NCI-H1092 (cell line): ENCODE measurements at regions not wholly inside any gene's neighbourhood (a gene's known extent, or its start where the extent isn't known, plus 50 kb on each side); places are given as distances from the start of the nearest gene placed in this dataset.
A peak's percentile ranks its signal among the peaks of the same experiment; 100 is the strongest.
"Not testable (repeated sequence)": the region's sequence is repeated elsewhere in the genome, so short reads cannot be mapped to it uniquely, and the experiment has no call there.

Source experiments
- DNase-seq: peaks from one replicate; lab custom pipeline; 2025; lab: John Stamatoyannopoulos, UW

DNA sequence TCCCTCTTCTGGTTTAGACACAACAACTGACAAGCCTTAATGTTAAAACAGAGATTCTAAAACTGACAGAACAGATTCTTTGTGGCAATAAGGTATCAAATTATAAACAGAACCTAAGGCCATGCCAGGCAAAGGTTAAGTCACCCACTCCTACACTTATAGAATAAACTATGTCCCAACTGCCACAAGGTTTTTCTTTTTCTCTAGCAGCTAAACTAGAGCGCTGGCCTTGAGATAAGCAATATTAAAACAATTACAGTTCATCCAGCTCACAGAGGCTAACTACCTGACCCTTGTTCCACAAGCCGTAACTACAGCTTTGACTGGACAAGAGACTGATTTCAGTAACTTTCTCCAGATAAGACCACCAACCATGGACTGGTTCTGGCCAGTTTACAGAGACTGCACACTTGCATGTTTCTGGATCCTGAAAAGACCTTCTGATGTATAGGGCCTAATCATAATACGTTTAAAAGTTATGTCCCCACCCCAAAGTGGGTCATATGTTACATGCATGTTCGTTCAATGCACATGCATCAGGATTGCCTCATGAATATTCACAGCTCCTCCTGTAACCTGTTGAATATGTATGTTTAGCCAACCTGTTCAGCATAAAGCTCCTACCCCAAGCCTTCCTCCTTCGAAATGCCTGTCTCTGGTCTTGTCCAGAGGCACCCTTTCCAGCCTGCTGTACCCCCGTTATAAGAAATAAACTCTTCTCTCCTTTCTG, 61.9 kb upstream of the VASH1 start:
- no peak for DNase-seq

DNA sequence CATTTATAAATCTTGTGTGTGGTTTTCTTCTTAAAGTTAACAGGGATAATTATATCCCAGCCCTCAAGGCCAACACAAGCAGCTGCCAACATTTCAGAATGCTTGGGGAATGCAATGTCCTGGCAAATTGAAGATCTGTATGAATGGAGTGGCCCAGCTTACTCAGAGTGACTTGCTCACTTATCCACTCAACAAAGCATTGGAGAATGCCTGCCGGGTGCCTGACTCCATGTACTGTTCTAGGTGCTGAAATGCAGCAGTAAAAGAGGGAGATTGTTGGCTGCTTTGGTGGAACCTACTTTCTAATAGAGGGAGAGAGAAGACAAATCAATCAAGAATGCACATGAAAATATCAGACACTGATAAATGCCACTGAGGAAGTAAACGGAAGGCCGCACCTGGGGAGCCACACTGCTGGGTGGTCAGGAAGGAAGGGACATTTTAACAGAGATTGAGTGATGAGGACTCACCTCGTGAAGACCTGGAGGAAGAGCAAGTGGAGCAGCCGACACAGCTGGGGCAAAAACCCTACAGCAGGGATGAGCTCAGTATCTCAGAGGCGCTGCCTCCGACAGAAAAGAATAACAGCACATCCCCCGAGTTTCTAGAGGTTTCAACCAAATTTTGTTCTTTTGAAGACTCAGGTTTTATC, 61.2 kb upstream of the VASH1 start:
- no peak for DNase-seq

DNA sequence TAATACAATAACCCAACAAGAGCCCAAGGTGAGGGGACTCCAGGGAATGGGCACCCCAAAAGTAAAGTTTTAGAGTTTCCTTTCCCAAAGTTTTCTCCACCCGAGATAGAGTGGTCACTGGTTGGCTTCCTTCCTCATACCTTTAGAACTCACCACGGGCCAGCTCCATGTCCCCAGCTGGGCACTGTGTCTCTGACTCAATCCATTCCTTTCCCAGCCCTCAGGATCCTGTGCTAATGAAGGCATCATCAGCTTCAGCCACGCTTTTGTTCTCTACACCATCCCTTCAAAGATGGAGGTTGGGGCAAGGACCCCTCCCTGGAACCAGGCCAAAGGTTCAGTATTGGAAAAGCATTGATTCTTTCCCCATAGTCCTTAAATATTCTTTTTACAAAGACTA, 59.8 kb upstream of the VASH1 start:
- no peak for DNase-seq

DNA sequence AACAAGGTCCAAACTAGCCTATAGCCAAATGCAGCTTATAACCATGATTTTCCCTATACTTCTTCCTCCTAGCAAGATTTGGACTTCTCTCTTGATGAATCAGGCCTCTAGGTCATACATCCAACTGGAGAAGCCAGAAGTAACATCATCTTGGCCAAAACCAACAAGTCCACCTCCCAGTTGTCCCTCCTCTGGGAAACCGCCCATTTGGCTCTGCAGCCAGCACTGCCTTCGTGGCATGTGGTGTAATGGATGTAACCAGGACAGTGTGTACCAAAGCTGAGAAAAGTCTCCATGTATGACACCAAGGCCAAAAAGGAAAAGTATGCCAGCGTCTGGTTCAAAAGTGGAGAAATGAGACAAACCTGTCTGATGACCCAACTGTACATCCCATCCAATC, 59.3 kb upstream of the VASH1 start:
- no peak for DNase-seq

DNA sequence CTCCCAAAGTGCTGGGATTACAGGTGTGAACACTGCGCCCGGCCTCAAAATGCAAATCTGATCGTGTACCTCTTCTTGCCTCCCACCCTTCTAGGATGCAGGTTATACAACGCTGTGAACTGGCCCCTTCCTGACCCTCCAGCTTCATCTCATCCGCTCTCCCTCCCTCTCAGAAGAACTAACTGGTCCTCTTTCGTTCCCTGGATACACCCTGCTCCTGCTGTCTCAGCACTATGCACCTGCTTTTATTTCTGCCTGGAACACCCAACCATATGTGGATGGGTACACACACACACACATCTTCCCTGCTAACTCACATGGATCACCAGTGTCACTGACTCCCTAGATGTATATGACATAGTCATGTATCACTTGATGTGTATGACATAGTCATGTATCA, 56.1 kb upstream of the VASH1 start:
- no peak for DNase-seq

DNA sequence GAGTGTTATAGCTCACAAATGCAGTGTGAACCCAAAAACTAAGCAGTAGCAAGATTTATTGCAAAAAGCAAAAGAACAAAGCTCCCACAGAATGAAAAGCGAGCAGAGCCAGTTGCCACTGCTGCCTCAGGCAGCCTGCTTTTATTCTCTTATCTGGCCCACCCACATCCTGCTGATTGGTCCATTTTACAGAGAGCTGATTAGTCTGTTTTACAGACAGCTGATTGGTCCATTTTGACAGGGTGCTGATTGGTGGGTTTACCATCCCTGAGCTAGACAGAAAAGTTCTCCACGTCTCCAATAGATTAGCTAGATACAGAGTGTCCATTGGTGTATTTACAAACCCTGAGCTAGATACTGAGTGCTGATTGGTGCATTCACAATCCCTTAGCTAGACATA, 55.1 kb upstream of the VASH1 start:
- not testable (repeated sequence) for DNase-seq

DNA sequence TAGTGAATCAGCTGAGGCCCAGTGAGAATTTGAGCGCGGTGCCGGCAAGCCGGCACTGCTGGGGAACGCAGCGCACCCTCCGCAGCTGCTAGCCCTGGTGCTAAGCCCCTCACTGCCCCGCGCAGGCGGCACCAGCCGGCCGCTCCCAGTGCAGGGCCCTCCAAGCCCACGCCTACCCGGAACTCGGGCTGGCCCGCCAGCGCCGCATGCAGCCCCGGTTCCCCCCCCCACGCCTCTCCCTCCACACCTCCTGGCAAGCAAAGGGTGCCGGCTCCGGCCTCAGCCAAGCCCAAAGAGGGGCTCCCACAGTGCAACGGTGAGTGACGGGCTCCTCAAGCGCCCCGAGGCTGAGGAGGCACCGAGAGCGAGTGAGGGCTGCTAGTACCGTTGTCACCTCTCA, 54.5 kb upstream of the VASH1 start:
- no peak for DNase-seq

DNA sequence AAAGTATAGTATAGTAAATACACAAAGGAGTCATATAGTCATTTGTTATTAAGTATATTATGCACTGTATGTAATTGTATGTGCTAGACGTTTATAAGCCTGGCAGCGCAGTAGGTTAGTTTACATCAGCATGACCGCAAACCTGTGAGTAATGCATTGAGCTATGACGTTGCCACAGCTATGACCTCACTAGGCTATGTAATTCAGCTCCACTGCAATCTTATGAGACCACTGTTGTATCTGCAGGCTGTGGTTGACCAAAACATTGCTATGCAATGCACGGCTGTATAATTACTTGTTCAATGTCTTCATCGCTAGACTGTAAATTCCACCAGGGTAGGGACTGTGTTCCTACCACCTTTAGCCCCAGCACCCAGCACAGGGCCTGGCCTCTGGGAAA, 53.2 kb upstream of the VASH1 start:
- no peak for DNase-seq

DNA sequence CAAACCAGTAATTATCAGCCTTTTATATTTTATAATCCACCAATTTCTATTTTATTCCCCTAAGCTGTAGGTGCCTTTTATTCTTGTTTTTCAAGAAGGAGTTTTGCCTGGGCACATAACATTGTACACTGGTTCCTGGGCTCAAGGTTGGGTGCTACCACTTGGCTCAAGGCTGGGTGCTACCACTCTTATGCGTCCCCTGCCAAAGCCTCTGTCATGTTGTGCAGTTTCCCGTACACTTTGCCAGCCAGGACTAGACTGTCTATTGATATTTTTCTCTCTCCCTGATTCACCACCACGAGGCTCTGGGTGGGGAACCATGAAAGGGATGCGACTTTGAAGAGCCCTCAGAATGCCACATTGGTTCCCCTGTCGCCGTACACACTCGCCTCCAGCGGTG, 52.5 kb upstream of the VASH1 start:
- DNase-seq = no peak

DNA sequence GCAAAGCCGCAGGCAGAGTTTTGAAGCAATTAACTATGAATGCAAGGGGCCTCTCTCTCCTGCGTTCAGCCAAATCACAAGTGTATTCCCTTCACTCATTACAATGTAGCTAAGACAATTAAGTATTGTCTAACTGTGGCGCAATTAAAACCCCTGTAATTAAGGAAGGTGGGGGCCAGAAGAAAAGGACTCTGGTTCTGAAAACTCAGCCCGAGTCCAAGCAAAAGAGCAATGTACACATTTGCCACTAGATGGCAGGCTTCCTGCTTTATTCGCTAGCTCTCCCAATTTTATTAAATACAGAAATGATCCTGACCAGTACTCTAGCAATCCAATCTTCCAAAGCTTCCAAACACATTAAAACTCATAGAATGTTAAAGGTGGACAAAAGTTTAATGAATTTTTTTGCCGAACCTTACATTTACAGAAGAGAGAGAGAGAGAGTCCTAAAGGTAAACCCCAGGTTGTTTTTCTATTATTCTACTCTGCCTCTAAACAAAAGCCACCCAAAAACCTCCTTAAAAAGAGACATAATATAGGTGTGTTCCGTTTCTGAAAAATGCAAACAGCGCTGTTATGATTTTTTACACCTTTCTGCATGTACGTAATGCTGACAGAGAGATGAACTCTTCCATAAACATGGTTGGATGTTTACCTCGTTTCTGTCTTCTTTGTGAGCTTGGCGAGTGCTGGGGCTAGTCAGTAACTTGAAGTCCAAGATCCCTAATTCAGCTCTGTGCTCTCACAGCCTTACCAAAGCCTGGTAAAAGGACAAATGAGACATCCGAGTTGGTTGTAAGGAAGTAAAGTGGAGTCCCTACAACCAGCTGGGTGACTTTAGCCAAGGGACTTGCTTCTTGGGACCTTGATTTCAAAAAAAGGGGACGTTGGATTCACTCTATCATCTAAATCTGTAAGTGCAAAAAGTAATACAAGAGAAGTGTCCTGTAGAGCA, 50.9 kb upstream of the VASH1 start:
- DNase-seq = peak; percentile 43
